Endothelial cell of umbilical vein (primary cell): ENCODE measurements at regions not wholly inside any gene's neighbourhood (a gene's known extent, or its start where the extent isn't known, plus 50 kb on each side); places are given as distances from the start of the nearest gene placed in this dataset.

ENCODE experiments used
- BruUV-seq: library from RNA; stranded (reverse); fragments of 400-500 nt; replicated peaks from 2 replicates; lab custom pipeline; 2021; lab: Mats Ljungman, UMichigan
- CTCF ChIA-PET: fragments of 300-600, 350-600 bp; sonication (Branson Sonifier 250); formaldehyde crosslinking; loops from one replicate; lab custom pipeline; 2021; ENCODE audit warnings: antibody characterized with exemption, inconsistent platforms; lab: Charles Lee
- POLR2A ChIA-PET: fragments of 300-600, 350-600 bp; sonication (Branson Sonifier 250); formaldehyde crosslinking; loops from one replicate; lab custom pipeline; 2021; ENCODE audit warnings: antibody characterized with exemption, inconsistent platforms; lab: Charles Lee
- DNase-seq: peaks from one replicate; pipeline ENCODE4 v3.0.0-alpha.2; 2011; ENCODE audit warnings: low read depth, low spot score
- FAIRE-seq: peaks from 2 replicates; lab custom pipeline; 2011; peaks lifted over from hg19 to GRCh38; lab: Jason Lieb, UNC
- H2AFZ ChIP-seq: 2 replicates; pipeline ENCODE4 v1.6.0; 2012; ENCODE audit warnings: low read depth, low read length, control low read depth, inconsistent platforms
- H3K27ac ChIP-seq: 2 replicates; pipeline ENCODE4 v1.5.1; 2011; ENCODE audit warnings: low read depth, mild to moderate bottlenecking, control low read depth, low read length, moderate library complexity; ENCODE audit not compliant: insufficient read depth
- H3K27me3 ChIP-seq, 2 experiments: 2 replicates each; pipeline versions ENCODE4 v1.6.0 to v1.6.1; 2011; ENCODE audit warnings: low read length in 2 of 2, mixed read lengths in 1 of 2; ENCODE audit not compliant: control insufficient read depth in 2 of 2, insufficient read depth in 2 of 2
- H3K36me3 ChIP-seq, 2 experiments: 2 replicates in 1 of 2; 3 replicates in 1 of 2; pipeline ENCODE4 v1.5.1; 2011; ENCODE audit warnings: low read length in 2 of 2, mild to moderate bottlenecking in 1 of 2, moderate library complexity in 1 of 2; ENCODE audit not compliant: control insufficient read depth in 2 of 2, insufficient read depth in 2 of 2; ENCODE audit errors: extremely low read depth in 1 of 2
- H3K4me1 ChIP-seq: 3 replicates; pipeline ENCODE4 v1.5.1; 2011; ENCODE audit warnings: mild to moderate bottlenecking, low read length; ENCODE audit not compliant: control insufficient read depth, insufficient read depth; ENCODE audit errors: extremely low read depth
- H3K4me2 ChIP-seq: 2 replicates; pipeline ENCODE4 v1.6.1; 2011; ENCODE audit warnings: low read length, control low read depth, mixed read lengths; ENCODE audit not compliant: insufficient read depth
- H3K4me3 ChIP-seq, 3 experiments: fragments of 200-600 bp in 1 of 3; sonication (generic), shearing (Covaris generic) in 1 of 3; replicated peaks in 1 of 3; 2 replicates each; pipeline ENCODE4 v1.5.1; 2011 to 2016; ENCODE audit warnings: control low read depth in 3 of 3, low read length in 3 of 3, mild to moderate bottlenecking in 2 of 3, inconsistent platforms in 1 of 3, low read depth in 1 of 3, moderate library complexity in 1 of 3; ENCODE audit not compliant: insufficient read depth in 1 of 3
- H3K79me2 ChIP-seq: 2 replicates; pipeline ENCODE4 v1.6.0; 2012; ENCODE audit warnings: low read length, inconsistent platforms; ENCODE audit not compliant: control insufficient read depth, insufficient read depth
- H3K9ac ChIP-seq: replicated peaks from 2 replicates; pipeline ENCODE3; 2011; ENCODE audit warnings: low read length, control low read depth; ENCODE audit not compliant: insufficient read depth; ENCODE audit errors: extremely low read depth
- H3K9me1 ChIP-seq: replicated peaks from 3 replicates; pipeline ENCODE4 v1.6.0; 2011; ENCODE audit warnings: mild to moderate bottlenecking, low read length; ENCODE audit not compliant: control insufficient read depth, insufficient read depth; ENCODE audit errors: extremely low read depth
- H3K9me3 ChIP-seq: replicated peaks from 2 replicates; pipeline ENCODE4 v1.5.1; 2012; ENCODE audit warnings: low read length, inconsistent platforms; ENCODE audit not compliant: control insufficient read depth, insufficient read depth
- H4K20me1 ChIP-seq: replicated peaks from 2 replicates; pipeline ENCODE3; 2011; ENCODE audit warnings: mild to moderate bottlenecking, low read length; ENCODE audit not compliant: control insufficient read depth, insufficient read depth; ENCODE audit errors: extremely low read depth
- EZH2 ChIP-seq: IDR thresholded peaks from 2 replicates; pipeline ENCODE4 v1.6.1; 2012; ENCODE audit warnings: borderline replicate concordance, low read depth, mild to moderate bottlenecking, moderate library complexity, low read length, inconsistent platforms; ENCODE audit not compliant: severe bottlenecking
- FOS ChIP-seq: IDR thresholded peaks from 2 replicates; pipeline ENCODE4 v1.6.1; 2011; ENCODE audit warnings: mild to moderate bottlenecking, low read length, moderate library complexity, borderline replicate concordance; ENCODE audit not compliant: insufficient read depth
- GATA2 ChIP-seq: IDR thresholded peaks from 2 replicates; pipeline ENCODE4 v1.7.0; 2011; ENCODE audit warnings: low read depth, mild to moderate bottlenecking, moderate library complexity, mixed read lengths, low read length; ENCODE audit not compliant: insufficient read length, insufficient read depth
- JUN ChIP-seq: IDR thresholded peaks from 2 replicates; pipeline ENCODE4 v1.6.1; 2011; ENCODE audit warnings: borderline replicate concordance, low read depth; ENCODE audit not compliant: insufficient read length, insufficient read depth
- MYC ChIP-seq: IDR thresholded peaks from one replicate; pipeline ENCODE4 v1.6.1; 2011; ENCODE audit warnings: mild to moderate bottlenecking, low read depth, low read length
- POLR2A ChIP-seq: IDR thresholded peaks from 2 replicates; pipeline ENCODE4 v1.6.1; 2012; ENCODE audit warnings: low read depth, mild to moderate bottlenecking, control low read depth, low read length
- POLR2AphosphoS5 ChIP-seq: IDR thresholded peaks from 2 replicates; pipeline ENCODE4 v1.6.1; 2012; ENCODE audit warnings: low read depth, mild to moderate bottlenecking, control low read depth, low read length, moderate library complexity; ENCODE audit not compliant: insufficient read depth
- dilution Hi-C: fragments of 300-500 bp; cut with MboI; formaldehyde crosslinking; loops from one replicate; pipeline ENCODE4 v1.15.0; 2019; ENCODE audit warnings: low sequenced_read_pairs; ENCODE audit not compliant: extremely low pct_ligation_motif_present
- intact Hi-C: fragments of 100-400 bp; cut with micrococcal nuclease; formaldehyde crosslinking; loops from one replicate; pipeline ENCODE4 v1.10.0; 2022
- TF ChIP-seq, protein P1 (sequence below), 2 donors: IDR thresholded peaks; 1 replicate in 1 of 2; 2 replicates in 1 of 2; pipeline ENCODE4 v1.5.1; 2011; ENCODE audit warnings: low read length in 2 of 2, mild to moderate bottlenecking in 2 of 2, moderate library complexity in 2 of 2, control low read depth in 1 of 2, inconsistent platforms in 1 of 2, low read depth in 1 of 2; ENCODE audit not compliant: insufficient read depth in 1 of 2; ENCODE audit errors: extremely low read depth in 1 of 2
- TF ChIP-seq, protein P2 (sequence below): IDR thresholded peaks from 2 replicates; pipeline ENCODE4 v1.6.1; 2011; ENCODE audit not compliant: insufficient read depth, insufficient read length

DNA sequence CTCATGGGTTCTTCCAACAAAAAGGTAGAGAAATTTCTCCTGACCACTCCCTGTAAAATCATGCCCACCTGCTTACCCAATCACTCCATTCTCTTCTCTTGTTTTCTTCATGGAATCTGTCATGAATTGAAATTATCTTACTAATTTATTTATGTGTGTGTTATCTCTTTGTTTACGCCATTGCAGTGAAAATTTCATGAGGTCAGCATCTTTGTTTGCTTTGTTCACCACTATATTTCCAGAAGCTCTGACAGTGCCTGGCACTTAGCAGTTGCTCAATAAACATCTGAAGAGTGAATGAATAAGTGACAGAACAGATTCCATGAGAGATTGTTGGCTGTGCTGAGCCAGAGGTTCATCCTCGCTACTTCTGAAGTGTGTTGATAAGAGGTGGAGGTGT, 329.5 kb downstream of the NXPE2 start:
- Histone ChIP-seq H3K9me1 (no peaks in the 10 kb centered on the region), H3K4me2 (no peak overlapping the region), H2AFZ (no peak overlapping the region), H3K9ac (no peak overlapping the region), H3K27ac (no peak overlapping the region), H3K79me2 (no peaks in the 10 kb centered on the region), H3K4me3 (no peak overlapping the region), H3K4me1 (no peaks in the 10 kb centered on the region), H3K9me3 (peaks cover 2% of the 10 kb centered on the region), H3K36me3 (no peaks in the 10 kb centered on the region), H4K20me1 (no peaks in the 10 kb centered on the region), H3K27me3 (no peaks in the 10 kb centered on the region)
- BruUV-seq, result no TSS peak
- dilution Hi-C loops, result no loop called here
- ChIA-PET CTCF (no interaction called here), POLR2A (no interaction called here)
- DNase-seq (no peak), FAIRE-seq (no peak)
- TF ChIP-seq FOS, result no peak
- TF ChIP-seq POLR2AphosphoS5, result no peak
- TF ChIP-seq GATA2, result no peak
- no peak for TF ChIP-seq EZH2
- TF ChIP-seq, protein P1, sequence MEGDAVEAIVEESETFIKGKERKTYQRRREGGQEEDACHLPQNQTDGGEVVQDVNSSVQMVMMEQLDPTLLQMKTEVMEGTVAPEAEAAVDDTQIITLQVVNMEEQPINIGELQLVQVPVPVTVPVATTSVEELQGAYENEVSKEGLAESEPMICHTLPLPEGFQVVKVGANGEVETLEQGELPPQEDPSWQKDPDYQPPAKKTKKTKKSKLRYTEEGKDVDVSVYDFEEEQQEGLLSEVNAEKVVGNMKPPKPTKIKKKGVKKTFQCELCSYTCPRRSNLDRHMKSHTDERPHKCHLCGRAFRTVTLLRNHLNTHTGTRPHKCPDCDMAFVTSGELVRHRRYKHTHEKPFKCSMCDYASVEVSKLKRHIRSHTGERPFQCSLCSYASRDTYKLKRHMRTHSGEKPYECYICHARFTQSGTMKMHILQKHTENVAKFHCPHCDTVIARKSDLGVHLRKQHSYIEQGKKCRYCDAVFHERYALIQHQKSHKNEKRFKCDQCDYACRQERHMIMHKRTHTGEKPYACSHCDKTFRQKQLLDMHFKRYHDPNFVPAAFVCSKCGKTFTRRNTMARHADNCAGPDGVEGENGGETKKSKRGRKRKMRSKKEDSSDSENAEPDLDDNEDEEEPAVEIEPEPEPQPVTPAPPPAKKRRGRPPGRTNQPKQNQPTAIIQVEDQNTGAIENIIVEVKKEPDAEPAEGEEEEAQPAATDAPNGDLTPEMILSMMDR (IDR thresholded peaks at IDR 0.05; ENCODE audit: extremely low read depth in 1 of 2, insufficient read depth in 1 of 2, low read depth in 1 of 2, low read length in 2 of 2), result no peak
- intact Hi-C loops, result no loop called here

DNA sequence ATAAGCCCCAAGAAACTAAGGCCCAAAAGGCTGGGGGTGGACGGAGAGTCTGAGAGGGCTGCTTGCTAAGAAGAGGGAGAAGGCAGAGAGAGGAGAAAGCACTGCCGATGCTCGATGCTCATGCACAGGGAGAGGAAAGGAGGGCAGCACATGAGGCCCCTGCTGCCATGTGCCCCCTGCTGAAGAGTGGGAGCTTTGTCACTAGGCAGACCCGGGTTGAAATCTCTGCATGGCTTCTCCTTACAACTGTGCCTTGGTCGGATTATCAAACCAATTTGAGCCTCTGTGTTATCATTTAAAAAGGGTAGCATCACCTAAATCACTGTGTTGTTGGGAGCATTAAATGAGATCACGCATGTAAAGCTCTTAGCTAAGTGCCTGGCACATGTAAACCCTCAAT, 330.5 kb downstream of the NXPE2 start:
- Histone ChIP-seq H4K20me1 (no peaks in the 10 kb centered on the region), H3K36me3 (no peaks in the 10 kb centered on the region), H3K4me1 (no peaks in the 10 kb centered on the region), H3K9me3 (peaks cover 2% of the 10 kb centered on the region), H3K79me2 (no peaks in the 10 kb centered on the region), H2AFZ (no peak overlapping the region), H3K4me3 (no peak overlapping the region), H3K9ac (no peak overlapping the region), H3K27me3 (no peaks in the 10 kb centered on the region), H3K27ac (no peak overlapping the region), H3K4me2 (no peak overlapping the region), H3K9me1 (no peaks in the 10 kb centered on the region)
- POLR2A ChIA-PET, result no interaction called here
- TF ChIP-seq, protein P1 (IDR thresholded peaks at IDR 0.05; ENCODE audit: extremely low read depth in 1 of 2, insufficient read depth in 1 of 2, low read depth in 1 of 2, low read length in 2 of 2), result no peak
- TF ChIP-seq MYC (no peak), POLR2AphosphoS5 (no peak), GATA2 (no peak), POLR2A (no peak), FOS (no peak), EZH2 (no peak), JUN (no peak)
- TF ChIP-seq, protein P2, sequence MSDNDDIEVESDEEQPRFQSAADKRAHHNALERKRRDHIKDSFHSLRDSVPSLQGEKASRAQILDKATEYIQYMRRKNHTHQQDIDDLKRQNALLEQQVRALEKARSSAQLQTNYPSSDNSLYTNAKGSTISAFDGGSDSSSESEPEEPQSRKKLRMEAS, result no peak
- CTCF ChIA-PET, result no interaction called here
- FAIRE-seq (no peak), DNase-seq (no peak)
- dilution Hi-C loops (no loop called here), intact Hi-C loops (no loop called here)
- BruUV-seq, result no TSS peak
